HG03103 (cell line): ENCODE measurements at regions not wholly inside any gene's neighbourhood (a gene's known extent, or its start where the extent isn't known, plus 50 kb on each side); places are given as distances from the start of the nearest gene placed in this dataset.
"Not testable (repeated sequence)": the region's sequence is repeated elsewhere in the genome, so short reads cannot be mapped to it uniquely, and the experiment has no call there.

ENCODE experiments used
- ATAC-seq: cut with Tn5 transposase; IDR thresholded peaks from one replicate; pipeline ENCODE4 v1.9.1; 2021; ENCODE audit warnings: low read depth; ENCODE audit not compliant: unreplicated experiment

- ATAC-seq: not testable (repeated sequence)
These were observed 211.9 kb downstream of the BCAS1 start for GRCh38 chr20:53858516-53858915.

GRCh38 chr20:53857723-53858236 lies 212.6 kb downstream of the BCAS1 start:
- ATAC-seq: no peak

GRCh38 chr20:53856300-53857295 lies 213.8 kb downstream of the BCAS1 start:
- ATAC-seq: no peak

- no peak for ATAC-seq
These were observed 214.7 kb downstream of the BCAS1 start for GRCh38 chr20:53855733-53856132.

- ATAC-seq: not testable (repeated sequence)
These were observed 215.8 kb downstream of the BCAS1 start for GRCh38 chr20:53854609-53854926.

- no peak for ATAC-seq
These were observed 217.2 kb downstream of the BCAS1 start for GRCh38 chr20:53853111-53853713.

- no peak for ATAC-seq
These were observed 217.7 kb downstream of the BCAS1 start for GRCh38 chr20:53852691-53853090.

- ATAC-seq: no peak
These were observed 218.4 kb downstream of the BCAS1 start for GRCh38 chr20:53852014-53852413.

GRCh38 chr20:53850319-53850718 lies 220.1 kb downstream of the BCAS1 start:
- ATAC-seq: no peak

GRCh38 chr20:53849471-53850059 lies 220.8 kb downstream of the BCAS1 start:
- no peak for ATAC-seq

- ATAC-seq: no peak
These were observed 222.1 kb downstream of the BCAS1 start for GRCh38 chr20:53848304-53848703.

- ATAC-seq: no peak
These were observed 222.6 kb downstream of the BCAS1 start for GRCh38 chr20:53847837-53848170.

GRCh38 chr20:53847139-53847836 lies 223.1 kb downstream of the BCAS1 start:
- no peak for ATAC-seq

- no peak for ATAC-seq
These were observed 223.8 kb downstream of the BCAS1 start for GRCh38 chr20:53846640-53847039.

GRCh38 chr20:53845980-53846379 lies 224.4 kb downstream of the BCAS1 start:
- ATAC-seq: no peak

- no peak for ATAC-seq
These were observed 226.1 kb downstream of the BCAS1 start for GRCh38 chr20:53844259-53844658.

GRCh38 chr20:53843645-53844044 lies 226.7 kb downstream of the BCAS1 start:
- no peak for ATAC-seq

- no peak for ATAC-seq
These were observed 227.9 kb downstream of the BCAS1 start for GRCh38 chr20:53842301-53843099.

GRCh38 chr20:53841741-53842140 lies 228.7 kb downstream of the BCAS1 start:
- ATAC-seq: no peak

- no peak for ATAC-seq
These were observed 229.9 kb downstream of the BCAS1 start for GRCh38 chr20:53840532-53840931.
